HL-60 (cell line): ENCODE measurements at regions not wholly inside any gene's neighbourhood (a gene's known extent, or its start where the extent isn't known, plus 50 kb on each side); places are given as distances from the start of the nearest gene placed in this dataset.

Experiments
- DNase-seq, 2 experiments: peaks; one replicate each; pipeline ENCODE4 v3.0.0-alpha.2; 2010 to 2020; ENCODE audit warnings: low read depth in 1 of 2, low spot score in 1 of 2
- H3K27ac ChIP-seq: fragments of 250-450 bp; sonication (Bioruptor Pico); replicated peaks from 2 replicates; pipeline ENCODE4 v1.5.1; 2020; ENCODE audit warnings: mild to moderate bottlenecking, moderate library complexity
- H3K27me3 ChIP-seq: fragments of 250-450 bp; sonication (Bioruptor Pico); 2 replicates; pipeline ENCODE4 v1.5.1; 2021; ENCODE audit warnings: mild to moderate bottlenecking, moderate library complexity; ENCODE audit not compliant: insufficient read depth, poor library complexity, severe bottlenecking
- H3K4me3 ChIP-seq: replicated peaks from 2 replicates; pipeline ENCODE4 v1.5.1; 2011; ENCODE audit warnings: mild to moderate bottlenecking, control low read depth, low read length; ENCODE audit not compliant: insufficient read depth
- CTCF ChIP-seq: IDR thresholded peaks from one replicate; pipeline ENCODE4 v1.5.1; 2011; ENCODE audit warnings: low read length, control low read depth, inconsistent platforms; ENCODE audit not compliant: insufficient read depth
- GABPA ChIP-seq: IDR thresholded peaks from 2 replicates; pipeline ENCODE4 v1.6.1; 2012; ENCODE audit warnings: low read depth
- POLR2AphosphoS5 ChIP-seq: IDR thresholded peaks from 2 replicates; pipeline ENCODE4 v1.6.1; 2012; ENCODE audit warnings: low read depth
- REST ChIP-seq: IDR thresholded peaks from 2 replicates; pipeline ENCODE4 v1.6.1; 2012; ENCODE audit warnings: low read depth; ENCODE audit not compliant: insufficient replicate concordance
- SPI1 ChIP-seq: IDR thresholded peaks from 2 replicates; pipeline ENCODE4 v1.6.1; 2012; ENCODE audit warnings: low read depth, mild to moderate bottlenecking, borderline replicate concordance

- no peak for TF ChIP-seq CTCF
- no peak for TF ChIP-seq POLR2AphosphoS5
- TF ChIP-seq REST: no peak
- TF ChIP-seq SPI1: no peak
- no peak for TF ChIP-seq GABPA
- Histone ChIP-seq H3K27me3 (no peaks in the 10 kb centered on the region), H3K27ac (no peak overlapping the region), H3K4me3 (no peak overlapping the region)
- DNase-seq: no peak
Observed at GRCh38 chr6:19327241-19327640, 509.9 kb upstream of the ID4 start.

GRCh38 chr6:19327661-19328060 is 509.5 kb upstream of the ID4 start:
- no peak for DNase-seq
- no peak for TF ChIP-seq SPI1
- TF ChIP-seq CTCF: no peak
- no peak for TF ChIP-seq REST
- TF ChIP-seq GABPA: no peak

GRCh38 chr6:19329078-19329477 is 508.1 kb upstream of the ID4 start:
- TF ChIP-seq CTCF (no peak), REST (no peak)
- H3K27ac ChIP-seq: no peak overlapping the region
- no peak overlapping the region for H3K4me3 ChIP-seq
- no peaks in the 10 kb centered on the region for H3K27me3 ChIP-seq
- DNase-seq: no peak

More at GRCh38 chr6:19327661-19328060, 509.5 kb upstream of the ID4 start:
- Histone ChIP-seq H3K27ac (no peak overlapping the region), H3K27me3 (no peaks in the 10 kb centered on the region), H3K4me3 (no peak overlapping the region)
